Germinal center (tissue), 1 donor: ENCODE measurements at regions not wholly inside any gene's neighbourhood (a gene's known extent, or its start where the extent isn't known, plus 50 kb on each side); places are given as distances from the start of the nearest gene placed in this dataset.
"Not testable (repeated sequence)": the region's sequence is repeated elsewhere in the genome, so short reads cannot be mapped to it uniquely, and the experiment has no call there.

Source experiments
- DNase-seq: peaks from one replicate; pipeline ENCODE4 v3.0.0; 2012; ENCODE audit warnings: mixed read lengths, low spot score

- not testable (repeated sequence) for DNase-seq
Observed at GRCh38 chr1:144026022-144026421, 54.2 kb upstream of the FAM72C start.

- not testable (repeated sequence) for DNase-seq
Observed at GRCh38 chr1:144021690-144022384, 50.1 kb upstream of the FAM72C start.
